HEK293 (cell line): ENCODE measurements at regions not wholly inside any gene's neighbourhood (a gene's known extent, or its start where the extent isn't known, plus 50 kb on each side); places are given as distances from the start of the nearest gene placed in this dataset.

Experiments used
- CTCF ChIA-PET: fragments of 350-600 bp; formaldehyde crosslinking; extraction: SDS; loops from one replicate; lab custom pipeline; 2021; ENCODE audit warnings: antibody characterized with exemption; lab: Yijun Ruan, JAX
- POLR2A ChIA-PET: fragments of 300-600 bp; formaldehyde crosslinking; extraction: SDS; loops from one replicate; lab custom pipeline; 2020; ENCODE audit warnings: antibody characterized with exemption, inconsistent platforms; lab: Yijun Ruan, JAX
- H3K27ac ChIP-seq: fragments of 200-500 bp; sonication (Bioruptor generic); 2 replicates; pipeline ENCODE4 v1.5.1; 2014; ENCODE audit warnings: low read depth, low read length, control low read depth, inconsistent platforms; ENCODE audit errors: extremely low read depth
- H3K36me3 ChIP-seq, 2 experiments: fragments of 200-500 bp in 1 of 2; sonication (Bioruptor generic) in 1 of 2; 1 replicate in 1 of 2; 2 replicates in 1 of 2; pipeline ENCODE4 v1.5.1; 2014 to 2017; ENCODE audit warnings: inconsistent platforms in 2 of 2, low read length in 2 of 2; ENCODE audit not compliant: control insufficient read depth in 2 of 2, insufficient read depth in 1 of 2
- H3K4me1 ChIP-seq: fragments of 200-500 bp; sonication (Bioruptor generic); 2 replicates; pipeline ENCODE4 v1.5.1; 2014; ENCODE audit warnings: mild to moderate bottlenecking, low read length, inconsistent platforms; ENCODE audit not compliant: control insufficient read depth, insufficient read depth
- H3K4me3 ChIP-seq: 2 replicates; pipeline ENCODE4 v1.5.1; 2011; ENCODE audit warnings: low read depth, mild to moderate bottlenecking, control low read depth, low read length, moderate library complexity
- H3K9me3 ChIP-seq: fragments of 200-500 bp; sonication (Bioruptor generic); 2 replicates; pipeline ENCODE4 v1.5.1; 2014; ENCODE audit warnings: low read depth, low read length, inconsistent platforms; ENCODE audit not compliant: control insufficient read depth, insufficient read depth
- BCL11A ChIP-seq: fragments of 450-650 bp; formaldehyde crosslinking; IDR thresholded peaks from 2 replicates; pipeline ENCODE4 v1.5.1; 2016; ENCODE audit warnings: low read depth, missing biosample characterization, missing genetic modification characterization
- BCL11B ChIP-seq: fragments of 450-650 bp; formaldehyde crosslinking; IDR thresholded peaks from 2 replicates; pipeline ENCODE4 v1.5.1; 2016; ENCODE audit warnings: low read depth, missing biosample characterization, missing genetic modification characterization
- MEIS1 ChIP-seq: sonication (generic); formaldehyde crosslinking; IDR thresholded peaks from 2 replicates; pipeline ENCODE4 v1.8.1; 2022; ENCODE audit warnings: missing genetic modification reagents, mild to moderate bottlenecking, borderline replicate concordance
- SCRT2 ChIP-seq: fragments of 450-650 bp; formaldehyde crosslinking; IDR thresholded peaks from 2 replicates; pipeline ENCODE4 v1.5.1; 2016; ENCODE audit warnings: missing biosample characterization, missing genetic modification characterization
- SP3 ChIP-seq: fragments of 450-650 bp; formaldehyde crosslinking; IDR thresholded peaks from 2 replicates; pipeline ENCODE4 v1.5.1; 2016; ENCODE audit warnings: missing biosample characterization, missing genetic modification characterization
- TCF7L2 ChIP-seq: IDR thresholded peaks from 2 replicates; pipeline ENCODE4 v1.6.1; 2011; ENCODE audit warnings: low read depth, mild to moderate bottlenecking, inconsistent platforms, low read length, moderate library complexity, borderline replicate concordance
- YY2 ChIP-seq: fragments of 450-650 bp; formaldehyde crosslinking; IDR thresholded peaks from 2 replicates; pipeline ENCODE4 v1.5.1; 2016; ENCODE audit warnings: missing biosample characterization, missing genetic modification characterization
- ZBTB8A ChIP-seq: fragments of 450-650 bp; formaldehyde crosslinking; IDR thresholded peaks from 2 replicates; pipeline ENCODE4 v1.5.1; 2016; ENCODE audit warnings: missing biosample characterization, missing genetic modification characterization
- ZNF10 ChIP-seq: fragments of 450-650 bp; formaldehyde crosslinking; IDR thresholded peaks from 2 replicates; pipeline ENCODE4 v1.5.1; 2017; ENCODE audit warnings: missing biosample characterization, missing genetic modification characterization
- ZNF114 ChIP-seq: fragments of 450-650 bp; formaldehyde crosslinking; IDR thresholded peaks from 2 replicates; pipeline ENCODE4 v1.5.0; 2017; ENCODE audit warnings: missing biosample characterization, missing genetic modification characterization
- ZNF138 ChIP-seq: fragments of 450-650 bp; formaldehyde crosslinking; IDR thresholded peaks from 2 replicates; pipeline ENCODE4 v1.5.1; 2016; ENCODE audit warnings: missing biosample characterization, missing genetic modification characterization, borderline replicate concordance
- ZNF169 ChIP-seq: fragments of 450-650 bp; formaldehyde crosslinking; IDR thresholded peaks from 2 replicates; pipeline ENCODE4 v1.5.1; 2016; ENCODE audit warnings: missing biosample characterization, missing genetic modification characterization
- ZNF174 ChIP-seq: fragments of 450-650 bp; formaldehyde crosslinking; IDR thresholded peaks from 2 replicates; pipeline ENCODE4 v1.5.0; 2017; ENCODE audit warnings: missing biosample characterization, mild to moderate bottlenecking, missing genetic modification characterization
- ZNF19 ChIP-seq: fragments of 450-650 bp; formaldehyde crosslinking; IDR thresholded peaks from 2 replicates; pipeline ENCODE4; 2016; ENCODE audit warnings: missing biosample characterization, missing genetic modification characterization, low read depth
- ZNF350 ChIP-seq: fragments of 450-650 bp; formaldehyde crosslinking; IDR thresholded peaks from 2 replicates; pipeline ENCODE4 v1.5.0; 2017; ENCODE audit warnings: missing biosample characterization, mild to moderate bottlenecking, missing genetic modification characterization
- ZNF37A ChIP-seq: fragments of 450-650 bp; IDR thresholded peaks from 2 replicates; pipeline ENCODE4 v1.5.1; 2018; ENCODE audit warnings: missing biosample characterization, missing genetic modification characterization
- ZNF544 ChIP-seq: fragments of 450-650 bp; formaldehyde crosslinking; IDR thresholded peaks from 2 replicates; pipeline ENCODE4 v1.5.0; 2017; ENCODE audit warnings: missing biosample characterization, missing genetic modification characterization
- ZNF548 ChIP-seq: fragments of 450-650 bp; formaldehyde crosslinking; IDR thresholded peaks from 2 replicates; pipeline ENCODE4 v1.5.1; 2016; ENCODE audit warnings: missing biosample characterization, missing genetic modification characterization
- ZNF560 ChIP-seq: fragments of 450-650 bp; formaldehyde crosslinking; IDR thresholded peaks from 2 replicates; pipeline ENCODE4 v1.5.1; 2017; ENCODE audit warnings: missing biosample characterization, missing genetic modification characterization, borderline replicate concordance
- ZNF610 ChIP-seq: fragments of 450-650 bp; formaldehyde crosslinking; IDR thresholded peaks from 2 replicates; pipeline ENCODE4 v1.5.1; 2016; ENCODE audit warnings: missing biosample characterization, missing genetic modification characterization, borderline replicate concordance
- ZNF626 ChIP-seq: fragments of 450-650 bp; sonication (Bioruptor Pico); formaldehyde crosslinking; IDR thresholded peaks from 2 replicates; pipeline ENCODE4 v1.5.1; 2018; ENCODE audit warnings: missing biosample characterization, missing genetic modification characterization, inconsistent platforms
- ZNF837 ChIP-seq: fragments of 450-650 bp; formaldehyde crosslinking; IDR thresholded peaks from 2 replicates; pipeline ENCODE4 v1.5.1; 2016; ENCODE audit warnings: missing biosample characterization, missing genetic modification characterization
- TF ChIP-seq, protein P1 (sequence below): fragments of 450-650 bp; formaldehyde crosslinking; IDR thresholded peaks from 2 replicates; pipeline ENCODE4 v1.5.1; 2017; ENCODE audit warnings: missing biosample characterization, missing genetic modification characterization
- TF ChIP-seq, protein P2 (sequence below): fragments of 450-650 bp; formaldehyde crosslinking; IDR thresholded peaks from 2 replicates; pipeline ENCODE4 v1.5.1; 2016; ENCODE audit warnings: missing biosample characterization, missing genetic modification characterization
- TF ChIP-seq, protein P3 (sequence below): fragments of 450-650 bp; formaldehyde crosslinking; IDR thresholded peaks from 2 replicates; pipeline ENCODE4 v1.5.1; 2016; ENCODE audit warnings: missing biosample characterization, missing genetic modification characterization
- TF ChIP-seq, protein P4 (sequence below): fragments of 450-650 bp; IDR thresholded peaks from 2 replicates; pipeline ENCODE4 v1.5.1; 2018; ENCODE audit warnings: missing biosample characterization, mild to moderate bottlenecking, missing genetic modification characterization
- TF ChIP-seq, protein P5 (sequence below): fragments of 450-650 bp; formaldehyde crosslinking; IDR thresholded peaks from 2 replicates; pipeline ENCODE4 v1.5.1; 2017; ENCODE audit warnings: missing biosample characterization, mild to moderate bottlenecking, missing genetic modification characterization, moderate library complexity

DNA sequence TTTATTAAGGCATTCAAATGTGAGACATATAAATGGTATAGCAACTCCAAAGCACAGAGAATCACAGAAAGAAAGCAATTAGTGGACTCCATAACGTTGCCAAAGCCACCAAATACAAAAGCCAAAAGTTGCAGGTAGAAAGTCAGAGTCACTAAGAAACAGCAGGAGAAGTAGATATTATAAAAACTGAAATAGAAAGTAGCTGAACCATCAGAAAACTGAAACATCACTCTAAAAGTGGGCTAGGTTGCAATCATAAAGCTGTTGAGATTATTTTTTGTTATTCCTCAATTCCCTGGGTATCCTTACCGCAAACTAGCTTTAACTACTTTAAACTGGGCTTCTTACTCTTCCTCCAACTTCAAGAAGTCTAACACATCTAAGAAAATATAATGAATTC, 108.1 kb upstream of the ARRDC3 start (continued):
- TF ChIP-seq YY2 (tag by site-specific recombination) (no peak), SCRT2 (no peak), BCL11B (tag by site-specific recombination) (no peak), ZNF350 (no peak), ZNF626 (tag by site-specific recombination) (no peak), ZNF560 (tag by site-specific recombination) (no peak)
- TF ChIP-seq, protein P1, sequence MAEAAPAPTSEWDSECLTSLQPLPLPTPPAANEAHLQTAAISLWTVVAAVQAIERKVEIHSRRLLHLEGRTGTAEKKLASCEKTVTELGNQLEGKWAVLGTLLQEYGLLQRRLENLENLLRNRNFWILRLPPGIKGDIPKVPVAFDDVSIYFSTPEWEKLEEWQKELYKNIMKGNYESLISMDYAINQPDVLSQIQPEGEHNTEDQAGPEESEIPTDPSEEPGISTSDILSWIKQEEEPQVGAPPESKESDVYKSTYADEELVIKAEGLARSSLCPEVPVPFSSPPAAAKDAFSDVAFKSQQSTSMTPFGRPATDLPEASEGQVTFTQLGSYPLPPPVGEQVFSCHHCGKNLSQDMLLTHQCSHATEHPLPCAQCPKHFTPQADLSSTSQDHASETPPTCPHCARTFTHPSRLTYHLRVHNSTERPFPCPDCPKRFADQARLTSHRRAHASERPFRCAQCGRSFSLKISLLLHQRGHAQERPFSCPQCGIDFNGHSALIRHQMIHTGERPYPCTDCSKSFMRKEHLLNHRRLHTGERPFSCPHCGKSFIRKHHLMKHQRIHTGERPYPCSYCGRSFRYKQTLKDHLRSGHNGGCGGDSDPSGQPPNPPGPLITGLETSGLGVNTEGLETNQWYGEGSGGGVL: no peak

DNA sequence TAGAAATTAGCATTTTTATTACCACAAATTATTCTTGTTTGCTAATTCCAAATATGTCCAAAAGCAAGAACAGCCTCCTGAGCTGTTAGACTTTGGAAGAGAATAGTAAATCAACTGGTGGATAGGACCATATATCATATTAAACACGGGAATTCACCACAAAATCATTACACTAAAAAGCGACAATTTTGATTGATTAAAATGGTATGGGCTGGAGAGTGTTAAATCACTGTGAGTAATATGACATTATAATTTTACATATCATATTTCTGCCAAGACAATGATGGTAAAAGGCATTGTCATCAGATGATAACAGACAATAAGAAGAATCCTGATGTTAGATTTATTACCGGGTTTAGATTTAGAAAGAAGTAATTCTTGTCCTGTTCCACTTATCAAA, 107.2 kb upstream of the ARRDC3 start:
- POLR2A ChIA-PET: no interaction called here
- Histone ChIP-seq H3K9me3 (no peaks in the 10 kb centered on the region), H3K4me3 (no peak overlapping the region), H3K4me1 (no peaks in the 10 kb centered on the region), H3K27ac (no peak overlapping the region), H3K36me3 (no peaks in the 10 kb centered on the region)
- CTCF ChIA-PET: no interaction called here
- TF ChIP-seq ZNF548 (tag by site-specific recombination) (no peak), ZNF174 (tag by site-specific recombination) (no peak), ZNF169 (tag by site-specific recombination) (no peak), ZNF10 (no peak), ZNF610 (no peak), ZNF837 (tag by site-specific recombination) (no peak), ZNF544 (tag by site-specific recombination) (no peak), ZNF138 (no peak), TCF7L2 (no peak), MEIS1 (no peak)
- TF ChIP-seq, protein P2, sequence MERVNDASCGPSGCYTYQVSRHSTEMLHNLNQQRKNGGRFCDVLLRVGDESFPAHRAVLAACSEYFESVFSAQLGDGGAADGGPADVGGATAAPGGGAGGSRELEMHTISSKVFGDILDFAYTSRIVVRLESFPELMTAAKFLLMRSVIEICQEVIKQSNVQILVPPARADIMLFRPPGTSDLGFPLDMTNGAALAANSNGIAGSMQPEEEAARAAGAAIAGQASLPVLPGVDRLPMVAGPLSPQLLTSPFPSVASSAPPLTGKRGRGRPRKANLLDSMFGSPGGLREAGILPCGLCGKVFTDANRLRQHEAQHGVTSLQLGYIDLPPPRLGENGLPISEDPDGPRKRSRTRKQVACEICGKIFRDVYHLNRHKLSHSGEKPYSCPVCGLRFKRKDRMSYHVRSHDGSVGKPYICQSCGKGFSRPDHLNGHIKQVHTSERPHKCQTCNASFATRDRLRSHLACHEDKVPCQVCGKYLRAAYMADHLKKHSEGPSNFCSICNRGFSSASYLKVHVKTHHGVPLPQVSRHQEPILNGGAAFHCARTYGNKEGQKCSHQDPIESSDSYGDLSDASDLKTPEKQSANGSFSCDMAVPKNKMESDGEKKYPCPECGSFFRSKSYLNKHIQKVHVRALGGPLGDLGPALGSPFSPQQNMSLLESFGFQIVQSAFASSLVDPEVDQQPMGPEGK (tag by site-specific recombination): no peak

DNA sequence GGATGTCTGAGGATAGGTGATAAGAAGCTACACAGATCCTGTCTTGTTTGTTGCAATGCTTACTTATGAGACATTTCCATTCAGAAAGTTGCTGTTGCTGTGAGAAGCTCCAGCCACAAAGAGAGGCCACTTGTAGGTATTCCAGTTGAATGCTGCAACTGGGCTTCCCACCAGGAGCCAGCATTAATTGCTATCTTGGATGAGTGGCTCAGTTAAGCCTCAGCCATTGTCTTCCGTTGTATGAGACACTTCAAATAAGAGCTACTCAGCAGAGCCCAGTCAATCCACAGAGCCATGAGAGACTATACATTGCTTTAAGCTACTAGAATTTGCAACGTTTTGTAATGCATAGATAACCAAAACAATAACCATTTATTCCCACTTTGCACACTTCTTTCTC, 104.3 kb upstream of the ARRDC3 start:
- H3K9me3 ChIP-seq: no peaks in the 10 kb centered on the region
- no peak overlapping the region for H3K4me3 ChIP-seq
- H3K4me1 ChIP-seq: no peaks in the 10 kb centered on the region
- CTCF ChIA-PET: no interaction called here
- no peak overlapping the region for H3K27ac ChIP-seq
- POLR2A ChIA-PET: no interaction called here
- TF ChIP-seq ZNF114 (tag by site-specific recombination) (no peak), ZBTB8A (no peak), SP3 (tag by site-specific recombination) (no peak), BCL11A (tag by site-specific recombination) (no peak), ZNF37A (tag by site-specific recombination) (no peak), ZNF19 (tag by site-specific recombination) (no peak)
- TF ChIP-seq, protein P3, sequence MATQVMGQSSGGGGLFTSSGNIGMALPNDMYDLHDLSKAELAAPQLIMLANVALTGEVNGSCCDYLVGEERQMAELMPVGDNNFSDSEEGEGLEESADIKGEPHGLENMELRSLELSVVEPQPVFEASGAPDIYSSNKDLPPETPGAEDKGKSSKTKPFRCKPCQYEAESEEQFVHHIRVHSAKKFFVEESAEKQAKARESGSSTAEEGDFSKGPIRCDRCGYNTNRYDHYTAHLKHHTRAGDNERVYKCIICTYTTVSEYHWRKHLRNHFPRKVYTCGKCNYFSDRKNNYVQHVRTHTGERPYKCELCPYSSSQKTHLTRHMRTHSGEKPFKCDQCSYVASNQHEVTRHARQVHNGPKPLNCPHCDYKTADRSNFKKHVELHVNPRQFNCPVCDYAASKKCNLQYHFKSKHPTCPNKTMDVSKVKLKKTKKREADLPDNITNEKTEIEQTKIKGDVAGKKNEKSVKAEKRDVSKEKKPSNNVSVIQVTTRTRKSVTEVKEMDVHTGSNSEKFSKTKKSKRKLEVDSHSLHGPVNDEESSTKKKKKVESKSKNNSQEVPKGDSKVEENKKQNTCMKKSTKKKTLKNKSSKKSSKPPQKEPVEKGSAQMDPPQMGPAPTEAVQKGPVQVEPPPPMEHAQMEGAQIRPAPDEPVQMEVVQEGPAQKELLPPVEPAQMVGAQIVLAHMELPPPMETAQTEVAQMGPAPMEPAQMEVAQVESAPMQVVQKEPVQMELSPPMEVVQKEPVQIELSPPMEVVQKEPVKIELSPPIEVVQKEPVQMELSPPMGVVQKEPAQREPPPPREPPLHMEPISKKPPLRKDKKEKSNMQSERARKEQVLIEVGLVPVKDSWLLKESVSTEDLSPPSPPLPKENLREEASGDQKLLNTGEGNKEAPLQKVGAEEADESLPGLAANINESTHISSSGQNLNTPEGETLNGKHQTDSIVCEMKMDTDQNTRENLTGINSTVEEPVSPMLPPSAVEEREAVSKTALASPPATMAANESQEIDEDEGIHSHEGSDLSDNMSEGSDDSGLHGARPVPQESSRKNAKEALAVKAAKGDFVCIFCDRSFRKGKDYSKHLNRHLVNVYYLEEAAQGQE (tag by site-specific recombination): no peak
- TF ChIP-seq, protein P4, sequence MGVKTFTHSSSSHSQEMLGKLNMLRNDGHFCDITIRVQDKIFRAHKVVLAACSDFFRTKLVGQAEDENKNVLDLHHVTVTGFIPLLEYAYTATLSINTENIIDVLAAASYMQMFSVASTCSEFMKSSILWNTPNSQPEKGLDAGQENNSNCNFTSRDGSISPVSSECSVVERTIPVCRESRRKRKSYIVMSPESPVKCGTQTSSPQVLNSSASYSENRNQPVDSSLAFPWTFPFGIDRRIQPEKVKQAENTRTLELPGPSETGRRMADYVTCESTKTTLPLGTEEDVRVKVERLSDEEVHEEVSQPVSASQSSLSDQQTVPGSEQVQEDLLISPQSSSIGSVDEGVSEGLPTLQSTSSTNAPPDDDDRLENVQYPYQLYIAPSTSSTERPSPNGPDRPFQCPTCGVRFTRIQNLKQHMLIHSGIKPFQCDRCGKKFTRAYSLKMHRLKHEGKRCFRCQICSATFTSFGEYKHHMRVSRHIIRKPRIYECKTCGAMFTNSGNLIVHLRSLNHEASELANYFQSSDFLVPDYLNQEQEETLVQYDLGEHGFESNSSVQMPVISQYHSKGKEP (tag by site-specific recombination): no peak
- TF ChIP-seq, protein P5, sequence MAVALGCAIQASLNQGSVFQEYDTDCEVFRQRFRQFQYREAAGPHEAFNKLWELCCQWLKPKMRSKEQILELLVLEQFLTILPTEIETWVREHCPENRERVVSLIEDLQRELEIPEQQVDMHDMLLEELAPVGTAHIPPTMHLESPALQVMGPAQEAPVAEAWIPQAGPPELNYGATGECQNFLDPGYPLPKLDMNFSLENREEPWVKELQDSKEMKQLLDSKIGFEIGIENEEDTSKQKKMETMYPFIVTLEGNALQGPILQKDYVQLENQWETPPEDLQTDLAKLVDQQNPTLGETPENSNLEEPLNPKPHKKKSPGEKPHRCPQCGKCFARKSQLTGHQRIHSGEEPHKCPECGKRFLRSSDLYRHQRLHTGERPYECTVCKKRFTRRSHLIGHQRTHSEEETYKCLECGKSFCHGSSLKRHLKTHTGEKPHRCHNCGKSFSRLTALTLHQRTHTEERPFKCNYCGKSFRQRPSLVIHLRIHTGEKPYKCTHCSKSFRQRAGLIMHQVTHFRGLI (tag by site-specific recombination): no peak
- H3K36me3 ChIP-seq: no peaks in the 10 kb centered on the region
